HK-2 (cell line): ENCODE measurements at regions not wholly inside any gene's neighbourhood (a gene's known extent, or its start where the extent isn't known, plus 50 kb on each side); places are given as distances from the start of the nearest gene placed in this dataset.

Source experiments
- DNase-seq: peaks from one replicate; pipeline ENCODE4 v3.0.0-alpha.2; 2018; ENCODE audit not compliant: unreplicated experiment

DNA sequence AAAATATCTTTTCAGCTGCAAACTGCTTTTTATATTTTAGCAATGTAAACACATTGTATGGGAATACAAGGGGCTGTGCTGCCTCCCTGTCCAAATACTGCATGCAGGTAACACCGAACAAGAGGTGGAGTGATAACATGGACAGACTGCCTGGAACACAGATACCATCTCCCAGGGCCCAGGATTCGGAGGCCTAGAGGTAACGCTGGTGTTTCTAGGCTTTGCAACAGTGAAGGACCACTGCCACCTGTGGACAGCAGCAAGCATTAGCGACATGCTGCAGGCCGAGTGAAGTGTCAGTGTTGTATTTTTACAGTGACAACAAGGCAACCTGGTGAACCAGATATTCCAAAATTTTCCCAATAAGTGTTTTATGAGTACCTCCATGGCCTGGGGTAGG lies 379.1 kb downstream of the DMRT2 start:
- DNase-seq, result no peak

- no peak for DNase-seq
Measured at GRCh38 chr9:1431461-1431860, 381.3 kb downstream of the DMRT2 start.

DNA sequence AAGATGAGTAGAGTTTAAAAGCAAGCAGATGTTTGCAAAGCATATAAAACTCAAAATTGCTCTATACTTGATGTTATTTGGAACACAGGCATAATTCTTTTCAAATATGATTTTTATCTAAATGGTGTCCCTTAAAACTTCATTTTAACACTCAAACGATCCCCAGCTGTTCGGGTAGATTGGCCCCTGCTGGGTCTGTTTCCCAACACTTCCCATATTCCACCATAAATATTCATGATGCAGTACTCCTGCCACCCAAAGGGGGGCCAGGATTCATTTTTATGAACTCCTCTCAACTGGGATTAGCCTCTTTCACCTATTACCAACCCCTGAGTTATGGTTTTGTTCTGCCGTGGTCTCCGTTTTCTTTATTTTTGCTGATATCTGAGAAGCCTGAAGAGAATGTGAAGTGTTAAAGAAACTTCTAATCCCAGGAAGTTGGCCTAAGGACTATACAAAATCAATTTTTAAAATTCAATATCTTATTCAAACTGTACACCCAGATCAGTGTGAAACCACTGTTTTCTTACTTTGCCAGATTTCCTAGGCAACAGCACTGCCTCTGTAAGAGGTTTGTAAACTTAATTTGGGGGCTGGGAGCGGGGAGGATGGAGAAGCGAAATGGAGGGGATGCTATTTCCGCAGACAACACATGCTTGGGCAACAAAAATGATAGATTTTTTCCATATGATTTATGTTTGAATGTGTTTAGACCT lies 384.1 kb downstream of the DMRT2 start:
- no peak for DNase-seq

- no peak for DNase-seq
Measured at GRCh38 chr9:1434811-1435210, 384.7 kb downstream of the DMRT2 start.

- DNase-seq, result no peak
Measured at GRCh38 chr9:1440256-1440655, 390.1 kb downstream of the DMRT2 start.

- no peak for DNase-seq
Measured at GRCh38 chr9:1442105-1442504, 391.9 kb downstream of the DMRT2 start.

GRCh38 chr9:1443450-1443849 lies 393.3 kb downstream of the DMRT2 start:
- DNase-seq, result no peak

GRCh38 chr9:1446671-1447070 lies 396.5 kb downstream of the DMRT2 start:
- DNase-seq, result no peak

GRCh38 chr9:1453636-1454035 lies 403.5 kb downstream of the DMRT2 start:
- DNase-seq, result no peak

DNA sequence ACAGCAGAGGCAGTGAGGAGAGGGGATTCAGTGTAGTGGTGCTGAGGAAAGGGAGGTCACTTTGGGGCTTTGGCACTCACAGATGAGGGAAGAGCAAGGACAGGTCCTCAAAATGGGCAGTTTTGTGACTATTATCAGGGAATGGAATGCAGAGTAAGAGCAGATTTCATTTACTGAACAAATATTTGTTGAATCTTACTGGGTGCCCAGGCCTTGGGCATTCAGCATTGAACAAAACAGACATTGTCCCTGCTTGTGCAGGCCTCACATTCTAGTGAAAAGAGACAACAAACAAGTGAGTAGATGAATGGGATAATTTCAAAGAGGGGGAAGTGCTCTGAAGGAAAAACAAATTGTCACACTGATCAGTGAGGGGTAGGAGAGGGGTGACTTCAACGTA lies 404.1 kb downstream of the DMRT2 start:
- no peak for DNase-seq

- DNase-seq, result no peak
Measured at GRCh38 chr9:1454616-1455347, 404.6 kb downstream of the DMRT2 start.

DNA sequence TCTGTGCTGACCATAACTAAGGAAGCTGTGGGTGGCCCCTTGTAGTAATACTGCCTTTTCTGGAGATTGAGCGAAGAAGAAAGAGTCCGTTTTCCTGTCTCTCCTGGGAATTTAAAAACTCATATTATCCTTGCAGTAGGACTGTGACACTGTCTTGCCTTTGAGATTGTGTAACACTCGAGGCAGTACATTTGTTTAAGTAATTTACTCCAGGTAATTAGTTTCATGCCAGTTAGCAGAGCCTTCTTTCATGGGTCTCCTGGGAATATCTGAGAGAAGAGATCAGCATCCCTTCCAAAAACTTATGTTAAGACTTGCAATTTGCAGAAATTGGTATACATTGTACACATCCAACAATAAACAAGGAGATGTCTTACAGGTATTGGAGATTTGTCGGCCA lies 405.6 kb downstream of the DMRT2 start:
- no peak for DNase-seq

DNA sequence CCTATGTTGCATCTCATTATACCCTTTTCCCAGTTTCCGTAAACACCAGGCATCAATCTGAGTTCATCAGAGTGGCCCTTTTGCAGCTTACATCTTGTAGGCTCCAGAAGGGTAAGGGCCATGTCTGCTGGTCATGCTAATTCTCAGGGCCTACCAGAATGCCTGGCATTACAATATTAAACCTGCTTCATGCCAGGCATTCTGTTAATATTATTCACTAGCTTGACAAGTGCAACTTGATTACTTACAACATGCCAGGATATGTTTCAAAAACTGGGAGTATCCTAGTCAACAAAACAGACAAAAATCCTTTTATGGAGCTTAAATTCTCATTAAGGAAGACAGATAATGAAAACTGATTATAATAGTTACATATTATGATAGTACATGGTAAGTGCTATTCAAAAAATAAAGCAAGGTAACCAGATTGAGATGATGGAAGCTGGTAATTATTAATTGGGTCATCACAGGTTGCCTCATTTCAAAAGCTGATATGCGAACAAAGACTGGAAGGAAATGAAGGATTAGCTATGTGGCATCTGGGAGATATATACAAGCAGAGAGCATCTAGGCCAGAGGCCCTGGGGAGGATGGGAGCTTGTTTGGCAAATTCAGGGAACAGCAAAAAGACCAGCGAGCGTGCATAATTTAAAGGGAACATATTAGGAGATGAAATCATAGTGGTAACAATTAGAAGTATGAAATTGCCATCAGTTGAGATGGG lies 406.3 kb downstream of the DMRT2 start:
- no peak for DNase-seq

DNA sequence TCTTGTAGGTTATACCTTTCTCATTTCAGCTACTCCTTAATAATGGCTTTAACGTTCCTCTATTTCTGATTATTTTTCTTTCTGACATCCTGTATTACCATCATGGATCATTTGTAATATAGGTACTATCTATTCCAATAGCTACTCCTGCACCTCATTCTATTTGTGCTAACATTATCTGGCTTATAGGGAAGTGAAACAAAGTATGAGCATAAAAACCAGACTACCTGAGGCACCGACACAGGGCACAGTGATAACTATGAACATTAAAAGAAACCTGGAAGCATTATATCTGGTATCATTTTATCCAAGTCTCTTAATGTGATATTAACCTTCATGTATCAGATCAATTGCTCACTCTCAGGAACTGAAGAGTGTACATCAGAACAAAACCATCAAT lies 407.3 kb downstream of the DMRT2 start:
- no peak for DNase-seq

DNA sequence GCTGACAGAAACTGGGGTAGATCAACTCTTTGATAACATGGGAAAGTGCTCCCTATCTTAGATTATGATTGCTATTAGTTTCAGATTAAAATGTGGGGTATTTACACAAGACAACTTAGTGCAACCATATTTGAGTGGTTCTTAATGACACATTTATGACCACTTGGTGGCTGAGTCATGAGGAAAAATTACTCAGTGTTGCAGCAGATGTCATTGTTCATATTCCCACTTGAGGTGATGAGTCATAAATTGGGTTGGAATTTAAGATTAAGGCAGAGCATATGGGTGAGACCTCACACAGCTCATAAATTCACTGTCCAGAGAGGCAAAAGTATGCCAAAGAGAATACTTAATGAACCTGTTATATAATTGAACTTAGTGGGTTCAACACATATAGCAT lies 408.3 kb downstream of the DMRT2 start:
- no peak for DNase-seq

- DNase-seq, result no peak
Measured at GRCh38 chr9:1460143-1460769, 410.1 kb downstream of the DMRT2 start.

DNA sequence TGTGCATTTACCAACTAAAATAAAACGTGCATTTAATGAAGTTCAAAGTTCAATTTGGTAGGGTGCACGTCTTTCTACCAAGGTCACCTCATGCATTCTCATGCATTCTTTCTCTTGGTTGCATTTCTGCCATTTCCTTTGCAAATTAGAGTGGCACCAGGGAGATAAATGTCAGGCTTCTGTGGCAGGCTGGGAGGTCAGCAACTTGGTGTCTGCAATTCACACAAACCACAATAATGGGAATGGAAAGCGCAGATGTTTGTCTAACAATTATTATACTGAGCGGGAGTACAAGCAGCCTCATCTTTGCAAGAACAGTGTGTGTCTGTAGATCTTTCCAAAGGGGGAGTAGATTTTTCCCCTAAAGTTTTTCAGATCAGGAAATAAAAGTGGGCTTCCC lies 411.7 kb downstream of the DMRT2 start:
- DNase-seq, result no peak

DNA sequence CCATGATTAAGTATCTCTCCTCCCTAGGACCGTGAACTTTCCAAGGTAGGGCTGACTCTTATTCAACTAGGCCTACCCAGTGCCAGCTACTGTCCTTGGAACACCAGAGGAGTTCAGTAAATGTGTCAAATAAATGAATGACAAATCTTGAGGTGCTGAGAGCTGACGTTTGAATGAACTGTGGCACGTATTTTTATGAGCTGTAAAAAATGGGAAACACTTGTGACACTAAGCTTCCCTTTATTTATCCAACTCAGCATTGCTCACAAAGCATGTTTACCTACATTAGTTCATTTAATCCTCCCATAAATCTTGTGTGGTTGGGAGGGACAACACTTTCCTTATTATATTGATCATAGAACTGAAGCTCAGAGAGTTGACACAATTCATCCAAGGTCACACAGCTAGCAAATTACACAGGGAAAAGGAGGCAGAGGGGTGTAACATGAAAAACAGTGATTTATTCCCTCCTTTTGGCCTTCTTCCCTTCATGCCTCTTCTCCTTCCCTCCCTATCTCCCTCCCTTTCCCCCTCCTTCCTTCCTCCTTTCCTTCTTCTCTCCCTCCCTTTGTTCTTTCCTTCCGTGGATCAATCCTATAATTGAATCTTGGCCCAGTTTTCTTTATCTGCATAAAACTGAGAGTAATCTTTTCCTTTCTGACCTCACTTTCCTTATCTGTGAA lies 412.6 kb downstream of the DMRT2 start:
- DNase-seq, result no peak

DNA sequence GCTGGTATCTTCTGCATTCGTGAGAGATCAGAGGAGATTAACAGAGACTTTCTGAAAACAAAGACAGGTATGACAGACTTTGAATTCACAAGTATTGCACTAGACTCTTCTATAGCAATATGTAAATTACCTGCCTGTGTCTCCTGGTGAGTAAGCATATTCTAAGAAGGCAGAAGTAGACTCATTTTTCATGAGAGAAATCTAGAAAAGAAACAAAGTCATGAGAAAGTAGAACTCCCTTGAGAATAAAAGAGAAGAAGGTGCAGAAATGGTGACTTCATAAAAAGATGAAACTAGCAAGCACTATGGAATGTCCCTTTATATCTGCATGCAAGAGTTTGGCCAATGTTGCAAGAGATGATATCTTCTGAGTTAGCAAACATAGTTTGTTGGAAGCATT lies 419.8 kb downstream of the DMRT2 start:
- DNase-seq, result no peak

DNA sequence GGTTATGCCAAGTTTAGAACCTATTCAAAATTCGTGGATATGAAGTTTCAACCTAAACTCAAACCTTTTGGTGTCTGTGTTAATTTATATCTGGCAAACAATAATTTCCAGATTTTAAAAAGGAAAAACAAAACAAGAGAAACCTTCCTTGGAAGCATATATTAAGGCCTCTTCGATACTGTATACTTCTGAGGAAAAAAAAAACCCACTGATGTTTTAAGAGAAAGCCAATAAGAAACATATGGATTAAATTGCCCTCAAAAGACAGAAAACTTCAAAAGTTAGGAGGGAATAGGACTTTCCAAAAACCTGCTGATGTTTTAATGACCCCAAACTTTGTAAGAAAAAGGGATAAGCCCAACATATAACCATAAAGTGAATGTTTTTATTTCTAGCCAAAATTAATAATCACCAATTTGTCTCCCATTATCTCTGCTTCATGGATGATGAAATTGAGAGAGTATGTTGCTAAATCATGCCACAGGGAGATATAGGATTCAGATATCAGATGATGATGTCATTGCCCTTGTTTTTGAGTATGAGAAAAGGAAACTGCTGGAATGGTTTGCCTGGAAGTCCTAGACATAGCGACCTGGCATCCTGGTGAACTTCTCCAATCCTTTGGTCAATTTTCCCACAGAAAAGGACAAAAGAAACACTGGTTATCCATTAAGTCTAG lies 423.9 kb downstream of the DMRT2 start:
- DNase-seq, result no peak

DNA sequence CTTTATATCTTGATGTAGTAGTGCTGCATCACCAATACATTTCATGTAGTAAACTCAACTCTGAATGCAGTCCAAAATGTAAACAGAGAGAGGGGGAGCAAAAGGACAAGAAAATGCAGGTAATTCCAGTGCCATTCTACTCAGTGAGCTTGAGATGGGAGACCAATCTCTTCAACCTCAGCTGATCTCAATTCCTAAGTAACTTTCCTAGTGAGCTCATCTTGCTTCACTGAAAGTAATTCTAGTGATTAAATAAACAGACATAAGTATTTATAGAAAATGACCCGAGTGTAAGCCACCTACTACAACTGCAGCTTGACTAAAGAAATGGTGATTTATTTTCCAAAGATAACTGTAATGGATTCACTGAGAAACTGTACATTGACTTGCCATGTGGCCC lies 424.5 kb downstream of the DMRT2 start:
- DNase-seq, result no peak
